ENCODE measurements at regions not wholly inside any gene's neighbourhood (a gene's known extent, or its start where the extent isn't known, plus 50 kb on each side); places are given as distances from the start of the nearest gene placed in this dataset.

GRCh38 chr2:7721413-7721995, 804.3 kb downstream of the RNF144A start:
- Histone ChIP-seq H2AFZ (ENCODE audit: low read length) (no peak overlapping the region), H2AK5ac (ENCODE audit: low read depth, low read length) (no peak overlapping the region), H3K4me3 (ENCODE audit: low read length in 2 of 2) (no peak overlapping the region), H3K27me3 (ENCODE audit: control insufficient read depth in 3 of 3, insufficient read depth in 3 of 3, low read depth in 1 of 3, low read length in 3 of 3) (no peaks in the 10 kb centered on the region), H2BK12ac (ENCODE audit: low read length) (no peak overlapping the region), H3K9ac (ENCODE audit: low read depth, low read length, poor library complexity) (no peak overlapping the region), H3K36me3 (replicated peaks in 1 of 2; ENCODE audit: control insufficient read depth in 2 of 2, insufficient read depth in 2 of 2, low read length in 2 of 2) (no peaks in the 10 kb centered on the region), H3K4me2 (ENCODE audit: insufficient read depth, low read length, poor library complexity, severe bottlenecking) (no peak overlapping the region), H2BK120ac (ENCODE audit: low read depth, low read length) (no peak overlapping the region), H3K18ac (ENCODE audit: low read length) (no peak overlapping the region), H3K9me3 (replicated peaks in 1 of 2; ENCODE audit: control insufficient read depth in 2 of 2, insufficient read depth in 1 of 2, low read depth in 1 of 2, low read length in 2 of 2) (no peaks in the 10 kb centered on the region), H3K4me1 (ENCODE audit: control insufficient read depth in 2 of 2, insufficient read depth in 1 of 2, low read depth in 1 of 2, low read length in 2 of 2) (peaks cover 0 to 10% of the 10 kb centered on the region in 2 donors), H4K91ac (ENCODE audit: low read depth, low read length, poor library complexity) (no peak overlapping the region), H3K23ac (ENCODE audit: low read depth, low read length, poor library complexity) (no peak overlapping the region), H4K8ac (ENCODE audit: low read depth, low read length) (no peak overlapping the region), H2BK15ac (ENCODE audit: low read length) (no peak overlapping the region), H2BK5ac (ENCODE audit: low read length) (no peak overlapping the region), H3K4ac (ENCODE audit: low read length) (no peak overlapping the region), H3K27ac (replicated peaks; ENCODE audit: low read length) (no peak overlapping the region), H3K14ac (ENCODE audit: low read length) (no peak overlapping the region), H3K79me1 (ENCODE audit: low read depth, low read length) (no peaks in the 10 kb centered on the region)
- no CpG with 5 or more reads among the region's 10 CpGs for WGBS, 2 donors (ENCODE audit: extremely low coverage in 2 of 2, insufficient read length in 2 of 2, insufficient replicate concordance in 1 of 2)
- DNase-seq (ENCODE audit: low spot score): no peak

- no peak overlapping the region for H2AK5ac ChIP-seq (ENCODE audit: low read depth, low read length)
Measured at GRCh38 chr2:7722212-7722910, 805.1 kb downstream of the RNF144A start.

GRCh38 chr2:7724336-7724735, 807.1 kb downstream of the RNF144A start:
- H2AK5ac ChIP-seq (ENCODE audit: low read depth, low read length): no peak overlapping the region
- H4K91ac ChIP-seq (ENCODE audit: low read depth, low read length, poor library complexity): no peak overlapping the region
- peaks cover 0 to 10% of the 10 kb centered on the region in 2 donors for H3K4me1 ChIP-seq (ENCODE audit: control insufficient read depth in 2 of 2, insufficient read depth in 1 of 2, low read depth in 1 of 2, low read length in 2 of 2)
- H2BK12ac ChIP-seq (ENCODE audit: low read length): no peak overlapping the region
- H3K14ac ChIP-seq (ENCODE audit: low read length): no peak overlapping the region
- H2BK120ac ChIP-seq (ENCODE audit: low read depth, low read length): no peak overlapping the region
- no peak overlapping the region for H2BK5ac ChIP-seq (ENCODE audit: low read length)
- H3K79me1 ChIP-seq (ENCODE audit: low read depth, low read length): no peaks in the 10 kb centered on the region
- no peak overlapping the region for H2AFZ ChIP-seq (ENCODE audit: low read length)
- no peak overlapping the region for H3K4ac ChIP-seq (ENCODE audit: low read length)
- no peaks in the 10 kb centered on the region for H3K27me3 ChIP-seq (ENCODE audit: control insufficient read depth in 3 of 3, insufficient read depth in 3 of 3, low read depth in 1 of 3, low read length in 3 of 3)
- no peaks in the 10 kb centered on the region for H3K9me3 ChIP-seq (replicated peaks in 1 of 2; ENCODE audit: control insufficient read depth in 2 of 2, insufficient read depth in 1 of 2, low read depth in 1 of 2, low read length in 2 of 2)
- H4K8ac ChIP-seq (ENCODE audit: low read depth, low read length): no peak overlapping the region
- no peak overlapping the region for H3K23ac ChIP-seq (ENCODE audit: low read depth, low read length, poor library complexity)
- no CpG with 5 or more reads among the region's 5 CpGs for WGBS, 2 donors (ENCODE audit: extremely low coverage in 2 of 2, insufficient read length in 2 of 2, insufficient replicate concordance in 1 of 2)
- no peak overlapping the region for H3K9ac ChIP-seq (ENCODE audit: low read depth, low read length, poor library complexity)
- H3K27ac ChIP-seq (replicated peaks; ENCODE audit: low read length): no peak overlapping the region
- no peak overlapping the region for H2BK15ac ChIP-seq (ENCODE audit: low read length)
- H3K18ac ChIP-seq (ENCODE audit: low read length): no peak overlapping the region
- no peaks in the 10 kb centered on the region for H3K36me3 ChIP-seq (replicated peaks in 1 of 2; ENCODE audit: control insufficient read depth in 2 of 2, insufficient read depth in 2 of 2, low read length in 2 of 2)
- DNase-seq (ENCODE audit: low spot score): no peak
- H3K4me3 ChIP-seq (ENCODE audit: low read length in 2 of 2): no peak overlapping the region
- no peak overlapping the region for H3K4me2 ChIP-seq (ENCODE audit: insufficient read depth, low read length, poor library complexity, severe bottlenecking)

More at GRCh38 chr2:7722212-7722910, 805.1 kb downstream of the RNF144A start:
- H3K18ac ChIP-seq (ENCODE audit: low read length): peak overlapping the region; percentile 42
- H3K23ac ChIP-seq (ENCODE audit: low read depth, low read length, poor library complexity): no peak overlapping the region
- H3K27me3 ChIP-seq (ENCODE audit: control insufficient read depth in 3 of 3, insufficient read depth in 3 of 3, low read depth in 1 of 3, low read length in 3 of 3): no peaks in the 10 kb centered on the region
- H3K4me2 ChIP-seq (ENCODE audit: insufficient read depth, low read length, poor library complexity, severe bottlenecking): no peak overlapping the region
- H2BK5ac ChIP-seq (ENCODE audit: low read length): no peak overlapping the region
- H4K91ac ChIP-seq (ENCODE audit: low read depth, low read length, poor library complexity): no peak overlapping the region
- no peak overlapping the region for H3K4ac ChIP-seq (ENCODE audit: low read length)
- no peak overlapping the region for H4K8ac ChIP-seq (ENCODE audit: low read depth, low read length)
- H3K4me3 ChIP-seq (ENCODE audit: low read length in 2 of 2): no peak overlapping the region
- no peak for DNase-seq (ENCODE audit: low spot score)
- no peak overlapping the region for H3K14ac ChIP-seq (ENCODE audit: low read length)
- H2BK12ac ChIP-seq (ENCODE audit: low read length): peak overlapping the region; percentile 78
- no peaks in the 10 kb centered on the region for H3K36me3 ChIP-seq (replicated peaks in 1 of 2; ENCODE audit: control insufficient read depth in 2 of 2, insufficient read depth in 2 of 2, low read length in 2 of 2)
- peaks cover 0 to 10% of the 10 kb centered on the region in 2 donors for H3K4me1 ChIP-seq (ENCODE audit: control insufficient read depth in 2 of 2, insufficient read depth in 1 of 2, low read depth in 1 of 2, low read length in 2 of 2)
- H2AFZ ChIP-seq (ENCODE audit: low read length): no peak overlapping the region
- no CpG with 5 or more reads among the region's 13 CpGs for WGBS, 2 donors (ENCODE audit: extremely low coverage in 2 of 2, insufficient read length in 2 of 2, insufficient replicate concordance in 1 of 2)
- no peak overlapping the region for H2BK120ac ChIP-seq (ENCODE audit: low read depth, low read length)
- no peak overlapping the region for H2BK15ac ChIP-seq (ENCODE audit: low read length)
- H3K9ac ChIP-seq (ENCODE audit: low read depth, low read length, poor library complexity): no peak overlapping the region
- H3K79me1 ChIP-seq (ENCODE audit: low read depth, low read length): no peaks in the 10 kb centered on the region
- no peak overlapping the region for H3K27ac ChIP-seq (replicated peaks; ENCODE audit: low read length)
- no peaks in the 10 kb centered on the region for H3K9me3 ChIP-seq (replicated peaks in 1 of 2; ENCODE audit: control insufficient read depth in 2 of 2, insufficient read depth in 1 of 2, low read depth in 1 of 2, low read length in 2 of 2)

GRCh38 chr2:7725171-7725849, 808.1 kb downstream of the RNF144A start:
- peaks cover 6 to 12% of the 10 kb centered on the region in 2 donors for H3K4me1 ChIP-seq (ENCODE audit: control insufficient read depth in 2 of 2, insufficient read depth in 1 of 2, low read depth in 1 of 2, low read length in 2 of 2)
- no peaks in the 10 kb centered on the region for H3K9me3 ChIP-seq (replicated peaks in 1 of 2; ENCODE audit: control insufficient read depth in 2 of 2, insufficient read depth in 1 of 2, low read depth in 1 of 2, low read length in 2 of 2)
- H3K27ac ChIP-seq (replicated peaks; ENCODE audit: low read length): peak overlapping the region; percentile 16
- no peak overlapping the region for H3K4ac ChIP-seq (ENCODE audit: low read length)
- H2BK5ac ChIP-seq (ENCODE audit: low read length): no peak overlapping the region
- no peak overlapping the region for H2BK120ac ChIP-seq (ENCODE audit: low read depth, low read length)
- peak overlapping the region; percentile 26 for H2AFZ ChIP-seq (ENCODE audit: low read length)
- no peaks in the 10 kb centered on the region for H3K36me3 ChIP-seq (replicated peaks in 1 of 2; ENCODE audit: control insufficient read depth in 2 of 2, insufficient read depth in 2 of 2, low read length in 2 of 2)
- H3K14ac ChIP-seq (ENCODE audit: low read length): no peak overlapping the region
- H3K18ac ChIP-seq (ENCODE audit: low read length): no peak overlapping the region
- H4K91ac ChIP-seq (ENCODE audit: low read depth, low read length, poor library complexity): no peak overlapping the region
- no peak overlapping the region for H2AK5ac ChIP-seq (ENCODE audit: low read depth, low read length)
- no peaks in the 10 kb centered on the region for H3K79me1 ChIP-seq (ENCODE audit: low read depth, low read length)
- H3K27me3 ChIP-seq (ENCODE audit: control insufficient read depth in 3 of 3, insufficient read depth in 3 of 3, low read depth in 1 of 3, low read length in 3 of 3): no peaks in the 10 kb centered on the region
- H2BK15ac ChIP-seq (ENCODE audit: low read length): no peak overlapping the region
- H3K4me2 ChIP-seq (ENCODE audit: insufficient read depth, low read length, poor library complexity, severe bottlenecking): no peak overlapping the region
- H3K23ac ChIP-seq (ENCODE audit: low read depth, low read length, poor library complexity): no peak overlapping the region
- H2BK12ac ChIP-seq (ENCODE audit: low read length): no peak overlapping the region
- no CpG with 5 or more reads among the region's 9 CpGs for WGBS, 2 donors (ENCODE audit: extremely low coverage in 2 of 2, insufficient read length in 2 of 2, insufficient replicate concordance in 1 of 2)
- DNase-seq (ENCODE audit: low spot score): no peak
- no peak overlapping the region for H3K4me3 ChIP-seq (ENCODE audit: low read length in 2 of 2)
- H4K8ac ChIP-seq (ENCODE audit: low read depth, low read length): no peak overlapping the region
- no peak overlapping the region for H3K9ac ChIP-seq (ENCODE audit: low read depth, low read length, poor library complexity)

Measured in neuronal stem cell (in vitro differentiated cells).